ENCODE measurements at regions not wholly inside any gene's neighbourhood (a gene's known extent, or its start where the extent isn't known, plus 50 kb on each side); places are given as distances from the start of the nearest gene placed in this dataset.

- intact Hi-C loops (cut with micrococcal nuclease): no loop called here
Observed at GRCh38 chr10:113357681-113358300, 195.1 kb upstream of the HABP2 start.

GRCh38 chr10:113359655-113360054, 193.2 kb upstream of the HABP2 start:
- intact Hi-C loops (cut with micrococcal nuclease): no loop called here

- intact Hi-C loops (cut with micrococcal nuclease): no loop called here
Observed at GRCh38 chr10:113360870-113361269, 192.0 kb upstream of the HABP2 start.

- intact Hi-C loops (cut with micrococcal nuclease): no loop called here
Observed at GRCh38 chr10:113362645-113363091, 190.2 kb upstream of the HABP2 start.

GRCh38 chr10:113364227-113364626, 188.6 kb upstream of the HABP2 start:
- intact Hi-C loops (cut with micrococcal nuclease): no loop called here

- intact Hi-C loops (cut with micrococcal nuclease): no loop called here
Observed at GRCh38 chr10:113368666-113369364, 184.0 kb upstream of the HABP2 start.

GRCh38 chr10:113369365-113369694, 183.5 kb upstream of the HABP2 start:
- intact Hi-C loops (cut with micrococcal nuclease): no loop called here

- intact Hi-C loops (cut with micrococcal nuclease): no loop called here
Observed at GRCh38 chr10:113376428-113376827, 176.4 kb upstream of the HABP2 start.

- intact Hi-C loops (cut with micrococcal nuclease): no loop called here
Observed at GRCh38 chr10:113379091-113379490, 173.8 kb upstream of the HABP2 start.

GRCh38 chr10:113381416-113381815, 171.4 kb upstream of the HABP2 start:
- intact Hi-C loops (cut with micrococcal nuclease): no loop called here

- intact Hi-C loops (cut with micrococcal nuclease): no loop called here
Observed at GRCh38 chr10:113381981-113382509, 170.8 kb upstream of the HABP2 start.

GRCh38 chr10:113382691-113383090, 170.2 kb upstream of the HABP2 start:
- intact Hi-C loops (cut with micrococcal nuclease): no loop called here

GRCh38 chr10:113384181-113384580, 168.7 kb upstream of the HABP2 start:
- intact Hi-C loops (cut with micrococcal nuclease): loop anchor here (2.0 kb wide), 1 partner anchor 819 kb away; no protein-coding TSS in a partner anchor

- intact Hi-C loops (cut with micrococcal nuclease): loop anchor here (1.0 to 2.0 kb wide), 2 partner anchors 664 to 821 kb away; no protein-coding TSS in a partner anchor
Observed at GRCh38 chr10:113385021-113385999, 167.5 kb upstream of the HABP2 start.

- intact Hi-C loops (cut with micrococcal nuclease): no loop called here
Observed at GRCh38 chr10:113386005-113386404, 166.8 kb upstream of the HABP2 start.

GRCh38 chr10:113389969-113390368, 162.9 kb upstream of the HABP2 start:
- intact Hi-C loops (cut with micrococcal nuclease): no loop called here

- intact Hi-C loops (cut with micrococcal nuclease): no loop called here
Observed at GRCh38 chr10:113390896-113391295, 162.0 kb upstream of the HABP2 start.

GRCh38 chr10:113397047-113397446, 155.8 kb upstream of the HABP2 start:
- intact Hi-C loops (cut with micrococcal nuclease): no loop called here

GRCh38 chr10:113399065-113399464, 153.8 kb upstream of the HABP2 start:
- intact Hi-C loops (cut with micrococcal nuclease): no loop called here

- intact Hi-C loops (cut with micrococcal nuclease): no loop called here
Observed at GRCh38 chr10:113402602-113403001, 150.3 kb upstream of the HABP2 start.

- intact Hi-C loops (cut with micrococcal nuclease): no loop called here
Observed at GRCh38 chr10:113407218-113407617, 145.6 kb upstream of the HABP2 start.

GRCh38 chr10:113409175-113409574, 143.7 kb upstream of the HABP2 start:
- intact Hi-C loops (cut with micrococcal nuclease): no loop called here

Measured in T-helper 2 cell treated with Interferon-gamma antibody and Interleukin-4, amounts not matched to agents 100 ng/mL and 5 ng/mL, for 36 hours (primary cell).